ENCODE measurements at regions not wholly inside any gene's neighbourhood (a gene's known extent, or its start where the extent isn't known, plus 50 kb on each side); places are given as distances from the start of the nearest gene placed in this dataset.

DNA sequence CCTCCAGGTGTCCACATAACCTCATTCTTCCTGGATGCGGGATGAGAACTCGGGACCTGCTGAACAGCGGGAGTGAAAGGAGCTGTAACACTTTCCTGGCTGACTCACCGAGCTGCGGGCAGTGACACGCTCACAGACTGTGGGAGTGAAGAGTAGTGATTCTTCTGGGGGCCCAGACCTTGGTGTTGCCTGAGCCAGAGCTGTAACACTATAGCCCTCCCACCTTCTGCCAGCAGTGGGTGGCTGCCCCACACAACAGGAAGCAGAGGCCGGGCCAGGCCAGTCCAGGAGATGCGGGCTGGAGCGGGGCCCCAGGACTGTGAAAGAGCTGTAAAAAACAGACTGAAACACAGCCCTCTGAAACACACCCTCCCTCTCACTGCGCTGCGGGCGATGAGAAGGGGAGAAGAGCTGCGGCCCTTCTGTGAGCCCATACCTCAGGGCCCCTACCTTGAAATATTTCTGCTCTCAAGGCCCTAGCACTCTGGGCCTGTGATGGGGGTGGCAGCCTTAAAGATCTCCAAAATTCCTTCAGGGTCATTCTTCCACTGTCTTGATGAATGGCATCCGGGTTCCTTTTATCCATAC lies 464.0 kb upstream of the CCDC54 start:
- TF ChIP-seq POLR2A (IDR thresholded peaks at IDR 0.05) = no peak
- TF ChIP-seq, protein P1, sequence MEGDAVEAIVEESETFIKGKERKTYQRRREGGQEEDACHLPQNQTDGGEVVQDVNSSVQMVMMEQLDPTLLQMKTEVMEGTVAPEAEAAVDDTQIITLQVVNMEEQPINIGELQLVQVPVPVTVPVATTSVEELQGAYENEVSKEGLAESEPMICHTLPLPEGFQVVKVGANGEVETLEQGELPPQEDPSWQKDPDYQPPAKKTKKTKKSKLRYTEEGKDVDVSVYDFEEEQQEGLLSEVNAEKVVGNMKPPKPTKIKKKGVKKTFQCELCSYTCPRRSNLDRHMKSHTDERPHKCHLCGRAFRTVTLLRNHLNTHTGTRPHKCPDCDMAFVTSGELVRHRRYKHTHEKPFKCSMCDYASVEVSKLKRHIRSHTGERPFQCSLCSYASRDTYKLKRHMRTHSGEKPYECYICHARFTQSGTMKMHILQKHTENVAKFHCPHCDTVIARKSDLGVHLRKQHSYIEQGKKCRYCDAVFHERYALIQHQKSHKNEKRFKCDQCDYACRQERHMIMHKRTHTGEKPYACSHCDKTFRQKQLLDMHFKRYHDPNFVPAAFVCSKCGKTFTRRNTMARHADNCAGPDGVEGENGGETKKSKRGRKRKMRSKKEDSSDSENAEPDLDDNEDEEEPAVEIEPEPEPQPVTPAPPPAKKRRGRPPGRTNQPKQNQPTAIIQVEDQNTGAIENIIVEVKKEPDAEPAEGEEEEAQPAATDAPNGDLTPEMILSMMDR (IDR thresholded peaks at IDR 0.05) = no peak

Measured in Peyer's patch (tissue), 4 donors.